ENCODE measurements at regions not wholly inside any gene's neighbourhood (a gene's known extent, or its start where the extent isn't known, plus 50 kb on each side); places are given as distances from the start of the nearest gene placed in this dataset.

GRCh38 chr4:136484996-136485395 is 1047.3 kb downstream of the PCDH18 start:
- no peak for TF ChIP-seq POLR2A (IDR thresholded peaks at IDR 0.05; ENCODE audit: low read length)
- TF ChIP-seq GATA1 (IDR thresholded peaks at IDR 0.05; ENCODE audit: low read depth, low read length) = no peak

Data from erythroblast (primary cell).